Activated CD8-positive, alpha-beta memory T cell treated with anti-CD3 and anti-CD28 coated beads, Interleukin-2, amount 50 U/mL, for 24 hours (primary cell): ENCODE measurements at regions not wholly inside any gene's neighbourhood (a gene's known extent, or its start where the extent isn't known, plus 50 kb on each side); places are given as distances from the start of the nearest gene placed in this dataset.

ENCODE experiments used
- DNase-seq: peaks from one replicate; pipeline ENCODE4 v3.0.0-alpha.2; 2020; ENCODE audit errors: extremely low read depth

GRCh38 chr1:56315293-56315942 lies 263.9 kb downstream of the PLPP3 start:
- no peak for DNase-seq

- no peak for DNase-seq
Measured at GRCh38 chr1:56313560-56313959, 265.8 kb downstream of the PLPP3 start.

- no peak for DNase-seq
Measured at GRCh38 chr1:56311766-56312165, 267.6 kb downstream of the PLPP3 start.

GRCh38 chr1:56310945-56311344 lies 268.4 kb downstream of the PLPP3 start:
- no peak for DNase-seq

GRCh38 chr1:56309065-56309464 lies 270.3 kb downstream of the PLPP3 start:
- no peak for DNase-seq

- no peak for DNase-seq
Measured at GRCh38 chr1:56304975-56305374, 274.4 kb downstream of the PLPP3 start.

GRCh38 chr1:56303805-56304204 lies 275.6 kb downstream of the PLPP3 start:
- no peak for DNase-seq

GRCh38 chr1:56302878-56303277 lies 276.5 kb downstream of the PLPP3 start:
- DNase-seq: no peak

- DNase-seq: no peak
Measured at GRCh38 chr1:56301791-56302190, 277.6 kb downstream of the PLPP3 start.

GRCh38 chr1:56300836-56301235 lies 278.5 kb downstream of the PLPP3 start:
- DNase-seq: no peak

GRCh38 chr1:56298866-56299265 lies 280.5 kb downstream of the PLPP3 start:
- DNase-seq: no peak

- no peak for DNase-seq
Measured at GRCh38 chr1:56297904-56298303, 281.5 kb downstream of the PLPP3 start.

- DNase-seq: no peak
Measured at GRCh38 chr1:56297208-56297607, 282.2 kb downstream of the PLPP3 start.

GRCh38 chr1:56295949-56296929 lies 283.1 kb downstream of the PLPP3 start:
- no peak for DNase-seq

- no peak for DNase-seq
Measured at GRCh38 chr1:56291374-56291919, 287.9 kb downstream of the PLPP3 start.

GRCh38 chr1:56289260-56289659 lies 290.1 kb downstream of the PLPP3 start:
- DNase-seq: no peak

GRCh38 chr1:56287721-56288120 lies 291.6 kb downstream of the PLPP3 start:
- no peak for DNase-seq

GRCh38 chr1:56286956-56287355 lies 292.4 kb downstream of the PLPP3 start:
- DNase-seq: no peak

GRCh38 chr1:56286506-56286905 lies 292.9 kb downstream of the PLPP3 start:
- DNase-seq: no peak

GRCh38 chr1:56285554-56286402 lies 293.6 kb downstream of the PLPP3 start:
- no peak for DNase-seq

- DNase-seq: no peak
Measured at GRCh38 chr1:56284928-56285327, 294.4 kb downstream of the PLPP3 start.

GRCh38 chr1:56278061-56278460 lies 301.3 kb downstream of the PLPP3 start:
- DNase-seq: no peak
